IPS DF 6.9 (cell line): ENCODE measurements at regions not wholly inside any gene's neighbourhood (a gene's known extent, or its start where the extent isn't known, plus 50 kb on each side); places are given as distances from the start of the nearest gene placed in this dataset.
"Not testable (repeated sequence)": the region's sequence is repeated elsewhere in the genome, so short reads cannot be mapped to it uniquely, and the experiment has no call there.

Source experiments
- DNase-seq: peaks from one replicate; pipeline ENCODE4 v3.0.0-alpha.2; 2013; ENCODE audit warnings: low read depth, low spot score
- H3K27ac ChIP-seq: one replicate; pipeline ENCODE4 v1.5.1; 2013; ENCODE audit warnings: low read length, control low read depth
- H3K27me3 ChIP-seq: 2 replicates; pipeline ENCODE4 v1.6.1; 2013; ENCODE audit warnings: mild to moderate bottlenecking, low read length; ENCODE audit not compliant: control insufficient read depth, insufficient read depth
- H3K36me3 ChIP-seq: 2 replicates; pipeline ENCODE4 v1.6.1; 2013; ENCODE audit warnings: low read length; ENCODE audit not compliant: control insufficient read depth, insufficient read depth
- H3K4me1 ChIP-seq: 2 replicates; pipeline ENCODE4 v1.6.1; 2013; ENCODE audit warnings: low read length; ENCODE audit not compliant: control insufficient read depth, insufficient read depth
- H3K4me3 ChIP-seq: 2 replicates; pipeline ENCODE4 v1.5.1; 2013; ENCODE audit warnings: mild to moderate bottlenecking, low read length
- H3K9me3 ChIP-seq: 2 replicates; pipeline ENCODE4 v1.6.1; 2013; ENCODE audit warnings: low read length, inconsistent platforms; ENCODE audit not compliant: control insufficient read depth, insufficient read depth
- WGBS: extraction: QIAGEN DNeasy Blood & Tissue Kit; methylation state at CpG from one replicate; pipeline ENCODE4 v1.1.7; 2013; ENCODE audit warnings: mixed read lengths, missing lambda C conversion rate; ENCODE audit not compliant: insufficient read length, insufficient coverage; 5-methylcytosine and 5-hydroxymethylcytosine counted together

DNA sequence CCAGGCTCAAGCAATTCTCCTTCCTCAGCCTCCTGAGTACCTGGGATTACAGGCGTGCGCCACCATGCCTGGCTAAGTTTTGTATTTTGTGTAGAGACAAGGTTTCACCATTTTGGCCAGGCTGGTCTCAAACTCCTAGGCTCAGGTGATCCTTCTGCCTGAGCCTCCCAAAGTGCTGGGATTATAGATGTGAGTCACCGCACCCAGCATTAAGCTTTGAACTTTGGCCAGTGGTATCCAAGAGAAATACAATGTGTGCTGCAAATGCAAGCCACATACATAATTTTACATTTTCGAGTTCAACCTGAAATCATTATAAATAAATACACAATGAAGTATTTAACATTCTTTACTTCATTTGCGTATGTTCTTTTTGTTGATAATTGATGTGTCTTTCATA lies 82.9 kb upstream of the VKORC1L1 start:
- no CpG with 5 or more reads among the region's 5 CpGs for WGBS
- not testable (repeated sequence) for H3K36me3 ChIP-seq, H3K27me3 ChIP-seq, H3K27ac ChIP-seq, DNase-seq, H3K9me3 ChIP-seq, H3K4me1 ChIP-seq, H3K4me3 ChIP-seq

DNA sequence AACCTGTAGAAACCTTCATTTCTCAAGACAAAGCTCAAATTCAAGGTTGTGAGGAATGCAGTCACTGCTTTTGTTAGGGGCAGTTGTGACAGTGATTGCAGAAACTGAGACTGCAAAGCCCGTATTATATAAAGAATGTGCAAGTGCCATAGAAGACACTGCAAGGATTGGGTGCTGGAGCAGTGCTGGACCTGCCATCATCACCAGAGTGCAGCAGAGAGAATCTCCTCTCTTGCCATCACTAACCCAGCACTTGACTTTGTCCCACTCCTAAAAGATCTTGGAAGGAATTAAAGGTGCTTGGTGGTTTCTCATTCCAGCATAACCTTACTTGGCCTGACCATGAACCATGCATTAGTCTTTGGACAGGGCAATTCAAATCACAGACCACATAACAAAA lies 81.1 kb upstream of the VKORC1L1 start:
- no CpG with 5 or more reads among the region's 1 CpG for WGBS
- H3K27ac ChIP-seq, H3K9me3 ChIP-seq, H3K27me3 ChIP-seq, H3K4me1 ChIP-seq, H3K4me3 ChIP-seq, DNase-seq, H3K36me3 ChIP-seq: not testable (repeated sequence)

DNA sequence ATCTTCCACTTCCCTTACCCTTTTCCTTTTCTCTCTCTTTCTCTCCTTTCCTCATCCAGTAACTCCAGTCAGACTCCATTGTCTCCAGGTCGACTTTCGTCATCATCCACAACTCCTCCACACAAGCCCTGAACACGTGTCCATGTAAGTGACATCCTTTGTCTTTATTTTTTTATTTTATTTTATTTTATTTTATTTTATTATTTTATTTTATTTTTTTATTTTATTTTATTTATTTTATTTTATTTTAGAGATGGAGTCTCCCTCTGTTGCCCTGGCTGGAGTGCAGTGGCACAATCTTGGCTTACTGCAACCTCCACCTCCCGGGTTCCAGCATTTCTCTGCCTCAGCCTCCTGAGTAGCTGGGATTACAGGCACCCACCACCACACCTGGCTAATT lies 80.1 kb upstream of the VKORC1L1 start:
- not testable (repeated sequence) for H3K27me3 ChIP-seq, DNase-seq, H3K9me3 ChIP-seq, H3K36me3 ChIP-seq, H3K27ac ChIP-seq, H3K4me3 ChIP-seq, H3K4me1 ChIP-seq
- WGBS: no CpG with 5 or more reads among the region's 4 CpGs

DNA sequence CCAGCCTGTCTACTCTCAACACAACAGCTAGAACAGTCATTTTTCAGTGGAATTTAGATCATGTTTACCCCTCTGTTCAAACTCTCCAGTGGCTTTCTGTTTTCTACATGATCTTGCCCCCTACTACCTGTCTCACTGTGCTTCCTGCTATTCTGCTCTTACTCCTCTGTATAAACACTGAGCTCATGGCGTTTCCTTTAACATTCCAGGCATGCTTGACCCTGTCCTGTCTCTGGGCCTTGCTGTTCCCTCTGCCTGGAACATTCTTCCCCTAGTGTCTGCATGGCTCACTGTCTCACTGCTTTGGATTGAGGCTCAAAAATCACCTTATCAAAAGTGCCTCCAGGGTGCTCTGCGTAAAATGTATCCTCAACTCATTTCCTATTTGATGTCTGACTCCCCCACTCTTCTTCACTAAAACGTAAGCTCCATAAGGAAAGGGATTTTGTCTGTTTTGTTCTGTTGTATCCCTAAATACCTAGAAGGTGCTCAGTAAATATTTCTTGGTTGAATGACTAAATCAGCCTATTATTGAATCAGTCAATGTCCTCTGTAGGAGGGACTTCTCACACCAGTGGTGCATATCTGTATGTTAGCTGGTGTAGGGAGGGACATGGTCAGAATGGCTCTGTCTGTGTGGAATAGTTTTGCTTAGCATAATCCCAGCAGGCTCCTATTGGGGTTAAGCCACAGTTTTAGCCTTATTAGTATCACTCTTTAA lies 78.0 kb upstream of the VKORC1L1 start:
- not testable (repeated sequence) for H3K4me3 ChIP-seq, H3K27me3 ChIP-seq, H3K27ac ChIP-seq, H3K4me1 ChIP-seq, H3K36me3 ChIP-seq, H3K9me3 ChIP-seq, DNase-seq
- no CpG with 5 or more reads among the region's 3 CpGs for WGBS

DNA sequence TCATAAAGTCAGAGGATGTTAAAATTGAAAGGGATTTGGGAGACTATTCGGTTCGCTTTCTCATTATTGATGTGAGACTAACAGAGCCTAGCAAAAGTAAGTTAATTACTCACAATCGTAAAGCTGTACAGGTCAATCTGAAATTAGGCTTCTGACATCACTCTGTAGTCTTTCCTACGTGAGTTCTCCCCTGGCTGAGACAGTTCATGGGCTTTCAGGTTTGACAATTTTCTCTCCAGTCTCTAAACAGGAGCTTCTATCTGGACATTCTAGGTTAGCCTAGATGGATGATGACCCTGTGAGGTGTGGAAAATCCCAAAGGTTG lies 77.5 kb upstream of the VKORC1L1 start:
- not testable (repeated sequence) for H3K9me3 ChIP-seq, H3K4me3 ChIP-seq, H3K27me3 ChIP-seq, H3K4me1 ChIP-seq, H3K36me3 ChIP-seq, DNase-seq, H3K27ac ChIP-seq
- WGBS: no CpG with 5 or more reads among the region's 4 CpGs

DNA sequence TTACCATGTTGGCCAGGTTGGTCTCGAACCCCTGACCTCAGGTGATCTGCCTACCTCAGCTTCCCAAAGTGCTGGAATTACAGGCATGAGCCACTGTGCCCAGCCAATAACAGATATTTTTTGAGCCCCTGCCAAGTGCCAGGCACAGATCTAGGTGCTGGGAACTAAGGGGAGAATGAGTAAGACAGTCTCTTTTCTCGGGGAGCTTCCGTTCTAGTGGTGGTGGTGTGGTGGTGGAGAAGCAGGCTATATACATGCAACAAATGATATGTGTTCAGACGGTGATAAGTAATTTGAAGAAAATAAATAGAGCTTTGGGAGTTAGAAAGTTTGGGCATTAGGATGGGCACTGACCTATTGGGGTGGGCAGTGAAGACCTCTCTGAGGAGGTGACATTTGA lies 76.7 kb upstream of the VKORC1L1 start:
- H3K27ac ChIP-seq: no peak overlapping the region
- no peaks in the 10 kb centered on the region for H3K36me3 ChIP-seq
- no peak overlapping the region for H3K4me3 ChIP-seq
- H3K9me3 ChIP-seq: no peaks in the 10 kb centered on the region
- no CpG with 5 or more reads among the region's 4 CpGs for WGBS
- DNase-seq: no peak
- no peaks in the 10 kb centered on the region for H3K27me3 ChIP-seq
- no peaks in the 10 kb centered on the region for H3K4me1 ChIP-seq

DNA sequence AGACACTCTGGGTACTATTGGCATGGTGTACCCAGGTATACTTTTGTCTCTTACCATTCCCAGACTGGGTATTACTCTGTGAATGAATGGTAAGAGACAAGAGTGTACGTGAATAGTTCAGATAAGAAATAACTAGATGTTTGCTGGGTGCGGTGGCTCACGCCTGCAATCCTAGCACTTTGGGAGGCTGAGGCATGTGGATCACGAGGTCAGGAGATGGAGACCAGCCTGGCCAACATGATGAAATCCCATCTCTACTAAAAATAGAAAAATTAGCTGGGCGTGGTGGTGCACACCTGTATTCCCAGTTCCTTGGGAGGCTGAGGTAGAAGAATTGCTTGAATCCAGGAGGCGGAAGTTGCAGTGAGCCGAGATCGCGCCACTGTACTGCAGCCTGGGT lies 75.8 kb upstream of the VKORC1L1 start:
- not testable (repeated sequence) for H3K4me3 ChIP-seq, DNase-seq, H3K9me3 ChIP-seq, H3K27ac ChIP-seq, H3K27me3 ChIP-seq, H3K4me1 ChIP-seq, H3K36me3 ChIP-seq
- WGBS: no CpG with 5 or more reads among the region's 9 CpGs

DNA sequence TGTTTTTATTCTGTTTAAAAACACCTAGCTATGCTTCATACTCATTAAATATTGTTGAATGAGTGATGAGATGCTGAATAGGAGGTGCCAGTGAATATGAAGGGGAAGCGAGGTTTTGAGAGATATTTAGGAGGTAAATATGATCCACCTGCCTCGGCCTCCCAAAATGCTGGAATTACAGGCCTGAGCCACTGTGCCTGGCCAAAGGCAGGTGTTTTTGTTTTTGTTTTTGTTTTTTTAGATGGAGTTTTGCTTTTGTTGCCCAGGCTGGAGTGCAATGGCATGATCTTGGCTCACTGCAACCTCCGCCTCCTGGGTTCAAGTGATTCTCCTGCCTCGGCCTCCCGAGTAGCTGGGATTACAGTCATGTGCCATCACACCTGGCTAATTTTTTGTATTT lies 75.3 kb upstream of the VKORC1L1 start:
- not testable (repeated sequence) for H3K4me1 ChIP-seq, DNase-seq, H3K36me3 ChIP-seq, H3K27ac ChIP-seq, H3K27me3 ChIP-seq, H3K9me3 ChIP-seq, H3K4me3 ChIP-seq
- whole genome bisulfite sequencing: 100% methylated on average over 1 of the region's 5 CpGs

DNA sequence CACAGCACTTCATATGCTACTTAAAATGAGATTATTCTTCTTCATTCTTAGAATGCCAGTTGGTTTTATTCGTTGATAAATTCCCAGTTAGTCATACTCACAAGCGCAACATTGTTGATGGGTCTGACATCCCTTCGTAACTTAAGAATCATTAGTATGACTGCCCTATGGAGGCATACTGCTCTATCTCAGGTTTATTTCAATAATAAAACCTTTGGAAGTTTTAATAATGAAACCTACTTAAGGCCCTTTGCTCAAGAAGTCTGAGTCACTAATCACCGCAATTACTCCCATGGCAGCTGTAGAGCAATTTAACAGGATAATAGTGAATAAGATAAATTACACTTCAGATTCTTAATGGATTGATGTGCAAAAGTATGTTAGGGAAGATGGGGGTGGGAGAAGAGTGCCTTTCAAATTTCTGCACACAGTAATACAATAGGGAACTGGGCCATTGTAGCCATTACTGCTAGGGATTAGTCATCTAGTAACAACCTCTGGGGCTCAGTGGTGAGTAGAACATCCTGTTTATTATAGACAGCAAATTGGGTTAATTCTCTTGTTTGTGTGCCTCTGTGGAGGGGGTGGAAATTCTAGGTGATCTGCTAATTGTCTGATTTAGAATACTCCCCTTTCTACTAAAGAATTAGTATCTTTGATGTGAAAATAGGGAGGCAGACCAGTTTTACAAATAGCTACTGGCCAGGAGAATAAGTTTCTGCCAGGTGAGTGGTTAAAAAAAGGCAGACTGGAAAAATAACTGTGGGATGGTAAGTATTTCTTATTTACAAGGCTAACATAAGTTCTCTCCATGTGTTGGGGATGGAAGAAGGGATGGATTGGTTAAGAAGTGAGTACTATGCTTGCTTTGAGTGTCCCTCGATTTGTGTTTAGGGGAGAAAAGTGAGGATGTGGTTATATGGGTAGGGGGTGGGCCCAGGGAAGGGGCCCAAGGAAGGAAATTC lies 74.5 kb upstream of the VKORC1L1 start:
- 100% methylated on average over 1 of the region's 5 CpGs for WGBS
- Histone ChIP-seq H3K9me3 (no peaks in the 10 kb centered on the region), H3K27me3 (no peaks in the 10 kb centered on the region), H3K4me3 (no peak overlapping the region), H3K27ac (no peak overlapping the region), H3K4me1 (no peaks in the 10 kb centered on the region), H3K36me3 (no peaks in the 10 kb centered on the region)
- no peak for DNase-seq

DNA sequence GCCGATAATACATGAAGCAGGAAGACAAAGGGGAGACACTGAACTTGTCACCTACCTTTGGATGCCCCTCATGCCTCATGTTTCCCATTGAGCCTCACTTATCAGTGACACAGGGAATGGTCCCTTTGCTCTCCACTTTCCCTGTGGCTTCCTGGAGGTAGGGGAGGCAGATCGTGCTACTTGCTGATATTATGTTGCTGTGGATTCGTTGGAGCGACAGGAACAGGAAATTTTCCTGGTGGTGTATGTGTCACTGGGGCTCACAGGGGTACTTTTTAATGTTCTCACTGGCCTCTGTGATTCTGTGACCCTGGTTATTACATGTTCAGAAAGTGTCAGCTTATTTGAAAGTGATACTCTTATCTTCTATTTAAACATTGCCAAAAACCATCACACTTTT lies 72.7 kb upstream of the VKORC1L1 start:
- not testable (repeated sequence) for H3K4me1 ChIP-seq, H3K27me3 ChIP-seq, H3K9me3 ChIP-seq, H3K27ac ChIP-seq, DNase-seq, H3K4me3 ChIP-seq, H3K36me3 ChIP-seq
- WGBS: no CpG with 5 or more reads among the region's 4 CpGs
